Activated T-cell treated with anti-CD3 and anti-CD28 coated beads, Interleukin-2, amount 50 U/mL, for 48 hours (primary cell): ENCODE measurements at regions not wholly inside any gene's neighbourhood (a gene's known extent, or its start where the extent isn't known, plus 50 kb on each side); places are given as distances from the start of the nearest gene placed in this dataset.

Experiments used
- DNase-seq, 2 experiments: peaks; one replicate each; pipeline ENCODE4 v3.0.0-alpha.2; 2020

DNA sequence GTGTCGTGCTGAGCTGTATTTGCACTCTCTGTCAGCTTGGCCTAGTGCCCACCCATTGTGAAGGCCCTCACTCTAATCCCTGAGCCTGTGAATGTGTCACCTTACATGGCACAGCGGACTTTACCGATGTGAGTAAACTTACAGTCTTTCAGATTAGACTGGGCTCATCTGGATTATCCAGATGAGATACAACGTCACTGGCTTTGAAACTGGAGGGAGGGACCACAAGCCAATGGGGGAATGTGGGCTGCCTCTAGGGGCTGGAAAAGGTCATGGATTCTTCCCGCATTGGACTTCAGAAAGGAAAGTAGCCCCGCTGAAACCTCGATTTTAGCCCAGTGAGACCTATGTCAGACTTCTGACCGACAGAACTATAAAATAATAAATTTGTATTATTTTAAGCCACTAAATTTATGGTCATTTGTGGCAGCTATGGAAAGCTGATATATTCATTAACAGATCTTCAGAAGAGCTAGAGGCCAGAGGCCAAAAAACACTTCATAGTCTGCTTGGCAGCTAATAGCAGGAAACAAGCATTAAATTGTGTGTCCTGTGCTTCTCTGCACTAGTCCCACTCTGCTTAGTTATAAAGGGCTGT lies 139.0 kb upstream of the GAS1 start:
- no peak for DNase-seq

DNA sequence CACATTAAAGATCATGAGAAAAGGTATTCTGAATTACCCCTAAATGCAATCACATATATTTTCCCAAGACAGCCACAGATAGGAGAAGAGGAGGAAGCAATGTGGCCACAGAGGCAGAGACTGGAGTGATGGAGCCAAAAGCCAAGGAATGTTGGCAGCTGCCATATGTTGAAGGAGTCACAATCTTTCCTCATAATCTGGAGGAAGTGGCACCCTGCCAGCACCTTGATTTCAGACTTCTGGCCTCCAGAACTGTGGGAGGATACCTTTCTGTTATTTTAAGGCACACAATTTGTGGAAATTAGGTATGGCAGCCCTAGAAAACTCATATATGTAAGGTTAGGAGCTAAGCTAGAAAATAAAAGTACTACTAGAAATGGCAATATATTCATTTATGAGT lies 139.9 kb upstream of the GAS1 start:
- no peak for DNase-seq

DNA sequence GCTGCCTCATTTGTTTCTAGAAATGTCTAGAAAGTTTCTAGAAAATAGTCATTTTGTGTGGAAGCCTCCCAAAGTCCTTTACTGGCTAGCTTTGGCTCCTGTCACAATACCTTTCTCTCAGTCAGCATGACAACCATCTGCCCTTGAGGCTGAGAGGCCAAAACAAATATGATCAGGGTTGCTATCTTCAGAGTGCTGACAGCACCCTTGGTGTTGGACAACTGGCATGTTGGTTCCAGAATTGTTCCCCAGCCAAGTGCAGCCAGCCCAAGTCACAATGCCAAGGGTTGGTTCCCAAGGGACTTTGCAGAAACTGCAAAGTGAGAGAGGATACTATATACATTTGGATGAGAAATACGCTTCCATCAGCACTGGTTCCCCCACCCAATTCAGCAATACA lies 140.9 kb upstream of the GAS1 start:
- no peak for DNase-seq

DNA sequence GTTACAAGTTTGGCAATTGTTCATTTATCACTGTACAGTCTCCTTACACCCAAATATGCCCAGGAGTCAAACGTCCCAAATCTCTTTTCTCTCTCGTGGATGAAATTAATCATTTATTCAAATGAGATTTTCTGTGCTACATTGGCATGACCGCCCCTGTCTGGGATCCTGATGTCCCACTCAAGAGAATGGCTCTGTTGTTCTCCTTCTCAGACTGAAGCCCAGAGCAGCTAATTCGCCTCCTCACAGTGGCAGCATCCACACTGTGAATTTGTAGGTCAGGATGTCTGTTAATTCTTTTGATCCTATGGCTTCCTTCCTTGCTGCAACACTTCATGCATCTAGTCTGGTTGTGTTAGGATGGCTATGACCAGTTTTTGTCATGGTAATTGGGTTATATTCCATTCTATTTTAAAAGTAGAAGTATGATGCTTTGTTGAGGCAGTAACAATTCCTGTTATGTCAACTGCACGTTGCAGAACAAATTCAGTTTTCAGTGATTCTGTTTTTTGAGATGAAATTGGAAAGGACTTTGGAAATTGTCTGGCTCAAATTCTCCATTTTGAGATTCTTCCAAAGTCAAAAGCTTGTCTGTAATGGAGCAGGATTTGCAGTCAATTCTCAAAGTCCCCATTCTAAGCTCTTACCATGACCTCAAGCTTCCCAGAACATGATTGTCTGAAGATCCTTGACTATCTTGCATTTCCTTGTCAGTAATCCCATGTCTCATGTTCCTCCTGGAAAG lies 141.5 kb upstream of the GAS1 start:
- no peak for DNase-seq

DNA sequence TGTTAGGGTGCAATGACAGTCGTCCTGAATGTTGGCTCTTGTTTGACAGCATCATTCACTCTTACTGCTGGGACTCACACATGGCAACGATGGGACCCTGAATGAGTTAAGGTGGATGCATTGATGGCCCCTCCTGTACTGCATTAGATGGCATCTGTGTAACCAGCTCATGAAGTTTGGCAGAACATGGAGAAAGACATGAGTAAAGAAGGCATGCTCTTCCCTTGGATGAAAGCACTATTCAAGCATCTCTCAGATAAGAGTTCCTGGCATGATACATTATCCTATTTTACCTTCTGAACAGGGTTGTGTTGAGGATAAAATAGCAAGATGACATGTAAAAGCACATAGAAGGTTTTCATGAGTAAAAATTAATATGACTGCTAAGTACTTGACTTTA lies 142.2 kb upstream of the GAS1 start:
- no peak for DNase-seq

DNA sequence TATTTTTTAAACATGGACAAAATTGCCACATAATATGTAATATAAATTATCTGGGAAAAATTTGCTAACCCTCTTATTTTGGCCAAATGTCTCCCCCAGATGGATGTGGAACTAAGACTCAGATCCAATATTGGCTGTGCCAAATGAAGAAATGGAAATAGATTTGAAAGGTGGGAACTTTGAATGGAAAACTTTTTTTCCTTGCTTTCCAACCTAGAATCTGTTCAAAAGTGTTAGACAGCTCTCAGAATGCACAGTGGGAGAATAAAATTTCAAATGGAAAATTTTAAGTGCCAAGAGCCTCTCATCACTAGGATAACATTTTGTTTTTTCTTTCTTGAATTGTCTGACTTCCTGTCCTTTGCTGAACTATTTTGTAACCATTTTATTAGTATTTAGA lies 142.6 kb upstream of the GAS1 start:
- no peak for DNase-seq

DNA sequence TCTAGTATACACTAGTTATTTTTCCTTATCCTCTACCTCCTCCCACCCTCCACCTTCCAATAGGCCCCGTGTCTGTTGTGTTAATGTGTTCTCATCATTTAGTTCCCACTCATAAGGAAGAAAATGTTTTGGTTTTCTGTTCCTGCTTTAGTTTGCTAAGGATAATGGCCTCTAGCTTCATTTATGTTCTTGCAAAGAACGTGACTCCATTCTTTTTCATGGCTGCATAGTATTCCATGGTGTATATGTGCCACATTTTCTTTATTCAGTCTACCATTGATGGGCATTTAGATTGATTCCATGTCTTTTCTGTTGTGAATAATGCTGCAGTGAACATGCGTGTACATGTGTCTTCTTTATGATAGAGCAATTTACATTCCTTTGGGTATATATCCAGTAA lies 146.5 kb upstream of the GAS1 start:
- DNase-seq = no peak

DNA sequence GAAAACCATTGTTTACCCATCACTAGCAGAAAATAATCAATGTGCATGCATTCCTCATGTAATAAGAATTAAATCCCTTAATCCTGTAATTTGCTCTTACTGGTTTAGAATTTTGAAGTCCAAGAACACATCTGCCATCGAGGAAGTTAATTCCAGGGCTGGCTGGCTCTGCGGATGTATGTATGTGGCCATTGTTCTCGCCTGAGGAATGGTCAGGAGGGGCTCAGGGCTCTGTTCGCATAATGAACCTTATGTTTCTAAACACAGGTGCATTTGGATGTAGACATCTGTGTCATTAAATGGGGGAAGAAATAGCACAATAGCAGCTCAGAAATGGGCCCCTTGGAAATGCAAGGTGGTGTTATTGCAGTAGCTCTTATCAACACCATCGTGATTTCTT lies 148.6 kb upstream of the GAS1 start:
- DNase-seq = no peak

DNA sequence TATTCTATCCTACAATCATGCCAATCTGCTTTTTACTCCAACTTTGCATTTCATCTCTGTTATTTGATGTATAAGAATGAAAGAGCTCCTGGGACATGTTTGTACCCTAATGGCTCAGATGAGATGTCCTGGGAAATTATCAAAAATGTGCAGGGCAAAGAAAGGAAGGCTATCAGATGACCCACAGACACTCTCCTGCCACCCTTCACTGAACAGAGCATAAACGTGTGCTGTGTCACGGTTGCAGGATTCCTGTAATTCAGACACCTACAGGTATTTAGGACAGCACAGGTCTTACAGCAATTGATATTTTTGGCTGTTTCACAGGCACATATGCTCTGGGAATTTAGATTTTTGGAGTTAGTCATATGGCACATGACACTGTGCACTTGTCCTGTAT lies 149.2 kb upstream of the GAS1 start:
- DNase-seq = no peak

DNA sequence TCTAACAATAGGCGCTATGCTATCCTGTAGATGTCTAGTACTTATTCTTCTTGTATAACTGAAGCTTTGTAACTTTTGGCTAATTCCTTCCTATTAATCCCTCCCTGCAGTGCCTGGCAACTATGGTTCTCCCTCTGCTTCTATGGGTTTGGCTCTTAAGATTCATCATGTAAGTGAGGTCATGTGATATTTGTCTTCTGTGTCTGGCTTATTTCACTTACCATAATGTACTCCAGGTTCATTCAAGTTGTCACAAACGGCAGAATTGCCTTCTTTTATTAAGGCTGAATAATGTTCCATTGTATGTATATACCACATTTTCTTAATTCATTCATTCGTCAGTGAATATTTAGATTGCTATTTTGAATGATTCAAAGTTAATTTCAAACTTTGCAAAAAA lies 149.9 kb upstream of the GAS1 start:
- DNase-seq = no peak

DNA sequence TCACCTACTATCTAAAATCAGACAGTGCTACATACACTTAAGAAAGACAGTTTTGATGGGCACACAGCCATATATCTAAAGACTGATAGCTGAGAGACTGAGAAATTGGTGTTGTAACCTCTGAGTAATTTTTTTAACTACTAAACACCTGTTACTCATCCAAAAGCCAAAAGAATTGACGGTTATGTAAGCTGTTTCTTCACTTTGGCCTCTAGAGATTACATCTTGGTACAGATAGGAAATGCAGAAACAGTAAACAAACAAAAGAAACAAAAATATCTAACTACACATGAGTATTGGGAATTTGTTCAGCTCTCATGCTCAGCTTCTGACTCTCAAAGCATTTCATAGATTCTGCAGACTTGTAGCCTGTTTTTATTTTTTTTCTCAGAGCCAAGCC lies 152.1 kb upstream of the GAS1 start:
- DNase-seq = no peak

DNA sequence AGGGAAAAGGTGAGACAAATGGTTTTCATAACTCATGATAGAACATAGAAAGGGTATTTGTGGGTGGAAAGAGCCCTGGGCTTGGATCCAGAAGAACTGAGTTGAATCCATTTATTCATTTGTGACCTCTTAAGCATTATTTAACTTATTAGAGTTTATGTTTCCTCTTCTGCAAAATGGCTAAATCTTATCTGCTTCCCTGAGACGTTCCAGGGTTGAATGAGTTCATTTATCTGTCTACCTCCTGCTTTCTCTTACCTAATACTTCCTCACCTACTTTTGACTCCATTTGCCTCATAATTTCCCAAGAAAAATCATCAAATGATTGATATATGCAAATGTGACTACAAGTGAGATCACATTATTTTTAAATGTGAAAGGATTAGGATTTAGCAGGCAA lies 152.7 kb upstream of the GAS1 start:
- DNase-seq = no peak

DNA sequence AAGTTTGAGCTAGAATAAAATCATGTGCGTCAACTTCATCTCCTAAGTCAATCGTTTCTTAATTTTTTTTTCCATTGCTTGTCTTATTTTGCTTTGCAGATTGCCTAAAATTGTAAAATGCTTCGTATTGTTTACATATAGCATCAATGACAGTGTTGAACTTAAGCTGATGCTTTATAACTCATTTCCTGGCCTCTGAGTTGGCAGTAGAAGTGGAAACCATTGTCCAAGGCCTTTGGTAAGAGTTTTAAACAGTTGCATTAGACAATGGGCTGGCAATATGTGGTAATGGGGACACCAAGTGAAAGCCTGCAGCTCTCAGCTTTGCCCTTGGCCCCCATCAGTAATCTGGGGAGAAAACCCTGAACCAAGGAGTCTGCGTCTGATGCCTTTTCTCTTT lies 154.8 kb upstream of the GAS1 start:
- DNase-seq = no peak

DNA sequence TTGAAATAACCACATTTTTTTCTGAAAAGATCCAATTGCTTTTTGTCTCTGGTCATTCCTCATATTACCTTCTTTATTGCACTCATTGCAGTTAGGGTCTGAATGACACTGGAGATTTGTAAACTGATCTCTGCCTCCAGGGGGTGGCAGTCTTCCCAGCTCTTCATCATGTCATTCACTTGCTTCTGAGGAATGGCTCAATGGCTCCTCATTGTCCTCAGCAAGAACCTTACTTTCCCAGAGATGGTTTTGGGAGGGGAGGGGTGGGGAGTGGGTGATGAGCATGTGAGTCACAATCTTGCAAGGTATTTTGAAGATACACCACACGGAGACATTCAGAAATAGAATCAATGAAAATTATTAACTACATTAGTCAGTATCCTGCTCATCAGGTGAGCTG lies 159.8 kb upstream of the GAS1 start:
- no peak for DNase-seq

DNA sequence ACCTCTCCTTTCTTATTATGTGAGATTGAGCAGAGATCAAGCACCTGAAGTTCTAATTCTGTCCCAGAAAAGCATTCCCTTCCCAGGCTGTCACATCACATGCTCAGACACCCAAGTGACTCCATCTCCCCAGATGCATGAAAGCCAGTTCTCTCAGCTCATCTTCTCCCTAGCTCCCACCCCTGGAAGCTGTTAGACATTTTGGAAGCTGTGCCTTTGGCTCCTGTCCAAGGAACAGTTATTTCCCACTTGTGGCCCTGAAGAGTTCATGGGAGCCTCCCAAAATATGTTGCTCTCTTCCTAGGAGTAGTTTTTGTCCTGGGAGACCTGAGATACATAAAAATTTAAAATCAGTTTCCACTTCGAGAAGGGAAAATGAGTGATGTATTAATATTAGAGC lies 161.4 kb upstream of the GAS1 start:
- no peak for DNase-seq

DNA sequence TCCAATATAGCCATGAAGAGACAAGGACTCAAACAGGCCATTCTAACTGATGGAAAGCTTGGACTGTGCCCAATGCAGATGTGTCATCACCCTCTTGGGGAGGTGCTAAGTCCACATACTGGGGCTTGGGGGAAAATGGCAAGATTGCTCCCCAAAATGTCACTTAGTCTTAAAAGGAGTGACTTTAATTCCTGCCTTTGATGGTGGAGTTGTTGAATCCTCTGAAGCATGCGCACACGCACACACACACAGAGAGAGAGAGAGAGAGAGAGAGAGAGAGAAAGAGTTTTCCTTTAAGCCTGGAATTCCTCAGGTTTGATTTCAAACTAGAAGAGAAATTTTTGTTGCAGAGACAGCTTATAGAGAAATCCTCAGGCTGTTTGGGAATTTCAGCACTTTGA lies 161.9 kb upstream of the GAS1 start:
- no peak for DNase-seq

DNA sequence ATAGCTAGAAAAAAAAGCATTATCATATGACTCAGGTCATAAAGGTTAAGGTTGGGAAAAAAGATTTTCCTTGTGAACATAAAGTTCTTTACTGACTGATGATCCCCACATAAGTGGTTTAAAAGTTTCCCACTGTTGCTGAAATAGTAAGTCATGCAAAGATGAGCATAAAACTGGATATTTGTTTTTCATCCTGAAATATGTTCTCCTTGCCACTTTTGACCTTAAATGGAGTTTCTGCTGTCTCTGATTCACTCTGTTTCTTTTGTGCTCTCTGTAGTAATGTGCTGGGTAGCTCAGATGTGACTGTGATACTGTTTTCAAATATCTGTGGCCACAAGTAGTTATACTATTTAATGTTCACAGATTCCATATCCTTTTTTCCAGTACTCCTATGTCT lies 162.5 kb upstream of the GAS1 start:
- no peak for DNase-seq

DNA sequence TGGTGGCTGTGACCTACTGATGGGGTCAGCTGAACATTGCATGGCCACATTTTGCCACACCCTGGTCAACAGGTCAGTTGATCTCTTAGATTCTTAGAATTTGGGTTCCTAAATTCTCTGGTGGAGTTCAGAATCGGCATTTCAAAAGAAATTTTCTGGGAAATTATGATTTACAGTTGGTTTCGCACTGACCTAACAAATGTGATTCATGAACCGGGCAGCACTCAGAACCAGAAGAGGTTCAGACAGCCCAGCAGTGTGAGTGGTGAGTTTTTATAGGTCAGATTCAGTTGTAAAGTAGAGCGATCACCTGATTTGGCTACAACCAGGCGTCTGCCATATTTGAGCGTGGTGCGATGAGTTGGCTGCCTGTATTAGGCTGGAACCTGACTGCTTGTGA lies 163.7 kb upstream of the GAS1 start:
- DNase-seq = no peak

DNA sequence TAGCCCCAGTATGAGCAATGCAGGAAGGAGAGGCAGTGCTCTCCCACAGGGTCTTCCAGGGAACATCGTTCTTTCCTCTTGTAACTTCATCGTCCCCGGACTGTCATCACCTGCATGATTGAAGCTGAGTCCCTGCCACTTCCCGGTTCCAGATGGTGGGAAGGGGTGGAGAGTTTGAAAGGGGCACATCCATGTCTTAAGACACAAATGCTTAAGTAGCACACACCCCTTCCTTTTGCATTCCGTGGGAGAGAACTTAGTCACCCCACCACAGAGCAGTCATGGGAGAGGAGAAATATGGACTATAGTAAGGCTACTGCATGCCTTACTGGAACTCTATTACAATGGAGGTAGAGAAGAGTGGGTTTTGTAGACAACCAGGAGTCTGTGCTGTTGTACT lies 165.3 kb upstream of the GAS1 start:
- DNase-seq = no peak

DNA sequence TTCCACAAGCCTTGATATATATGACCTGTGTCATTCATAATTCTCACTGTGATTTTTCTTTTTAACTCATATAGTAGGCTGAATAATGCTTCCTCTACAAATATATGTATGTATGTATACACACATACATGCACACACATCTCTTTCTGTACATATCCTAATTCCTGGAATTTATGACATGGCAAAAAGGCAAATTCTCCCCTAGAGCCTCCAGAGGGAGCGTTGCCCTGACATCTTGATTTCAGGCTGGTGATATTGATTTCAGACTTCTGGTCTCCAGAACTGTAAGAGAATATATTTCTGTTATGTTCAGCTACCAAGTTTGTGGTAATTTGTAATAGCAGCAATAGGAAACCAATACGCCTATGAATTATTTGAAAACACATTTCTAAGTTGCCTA lies 166.6 kb upstream of the GAS1 start:
- DNase-seq = no peak

DNA sequence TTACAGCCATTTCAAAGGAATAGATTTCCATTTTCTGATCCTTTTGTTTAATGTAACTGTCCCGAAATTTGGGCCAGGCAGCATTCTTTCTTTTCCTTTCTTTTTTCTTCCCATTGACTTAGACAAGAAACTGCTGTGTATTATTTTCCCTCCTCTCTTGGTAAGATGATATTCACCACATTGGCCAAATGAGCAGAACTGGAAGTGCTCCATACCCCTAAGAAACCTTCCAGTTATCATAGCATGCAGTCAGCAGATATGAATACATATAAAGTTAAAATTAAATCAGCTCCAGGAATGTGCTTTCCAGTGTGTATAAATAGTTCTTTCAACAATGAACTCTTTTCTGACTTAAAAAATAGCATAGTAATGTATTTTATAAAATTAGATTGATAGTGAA lies 168.5 kb upstream of the GAS1 start:
- DNase-seq = no peak

DNA sequence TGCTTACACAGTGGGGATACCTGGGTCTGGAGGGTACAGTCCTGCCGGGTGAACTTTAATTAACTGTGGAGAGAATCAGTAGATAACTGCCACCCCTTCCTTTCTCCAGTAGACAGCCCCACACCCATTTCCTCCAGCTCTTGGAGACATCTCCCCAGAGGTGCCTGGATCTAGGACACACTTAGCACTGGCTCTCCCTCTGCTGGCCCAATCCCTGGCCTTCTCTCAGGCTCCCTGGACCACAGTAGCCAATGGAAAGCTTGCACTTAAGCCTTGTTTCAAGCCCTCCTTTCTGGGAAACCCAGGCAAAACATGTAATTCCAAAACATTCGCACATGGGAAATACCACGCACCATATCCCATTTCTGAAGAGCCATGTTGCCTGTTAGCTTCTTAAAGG lies 169.2 kb upstream of the GAS1 start:
- DNase-seq = no peak

DNA sequence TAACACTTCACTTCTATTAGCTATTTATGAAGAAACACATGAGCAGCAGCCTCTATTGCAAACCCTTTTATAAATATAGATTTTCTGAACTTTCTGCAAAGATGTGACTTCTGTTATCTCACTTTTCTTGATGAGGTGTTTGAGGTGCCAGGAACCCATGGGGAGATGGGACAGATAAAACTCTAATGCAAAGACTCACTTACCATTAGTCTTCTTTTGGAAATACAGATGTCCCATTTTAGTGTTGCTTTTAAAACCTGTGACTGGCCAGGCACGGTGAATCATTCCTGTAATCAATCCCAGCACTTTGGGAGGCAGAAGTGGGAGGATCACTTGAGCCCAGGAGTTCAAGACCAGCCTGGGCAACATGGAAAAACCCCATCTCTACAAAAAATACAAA lies 171.3 kb upstream of the GAS1 start:
- no peak for DNase-seq

DNA sequence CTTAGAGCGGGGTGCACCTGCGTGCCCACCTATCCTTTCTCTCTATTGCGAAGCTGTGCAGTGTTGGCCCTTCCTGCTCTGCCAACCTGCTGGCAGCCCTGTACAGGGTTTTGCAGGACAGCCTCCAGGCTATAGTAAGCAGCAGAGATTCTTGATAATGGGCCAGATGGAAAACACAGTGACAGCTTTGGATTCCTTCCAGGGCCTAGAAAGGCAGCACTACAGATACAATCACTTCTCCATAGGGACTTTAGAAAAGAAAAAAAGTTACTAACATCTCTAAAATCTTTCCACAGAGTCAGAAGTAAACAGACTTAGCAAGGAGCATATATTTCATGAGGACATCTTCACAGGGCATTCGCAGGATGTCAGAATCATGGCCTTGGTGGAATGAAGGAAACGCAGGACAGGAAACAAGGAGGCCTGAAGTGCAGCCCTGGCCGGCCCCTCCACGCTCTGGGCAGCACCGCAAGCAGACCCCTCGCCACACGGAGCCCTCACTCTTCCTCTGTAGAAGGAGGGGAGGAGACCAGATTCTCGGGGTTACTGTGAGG lies 172.1 kb upstream of the GAS1 start:
- DNase-seq = no peak

DNA sequence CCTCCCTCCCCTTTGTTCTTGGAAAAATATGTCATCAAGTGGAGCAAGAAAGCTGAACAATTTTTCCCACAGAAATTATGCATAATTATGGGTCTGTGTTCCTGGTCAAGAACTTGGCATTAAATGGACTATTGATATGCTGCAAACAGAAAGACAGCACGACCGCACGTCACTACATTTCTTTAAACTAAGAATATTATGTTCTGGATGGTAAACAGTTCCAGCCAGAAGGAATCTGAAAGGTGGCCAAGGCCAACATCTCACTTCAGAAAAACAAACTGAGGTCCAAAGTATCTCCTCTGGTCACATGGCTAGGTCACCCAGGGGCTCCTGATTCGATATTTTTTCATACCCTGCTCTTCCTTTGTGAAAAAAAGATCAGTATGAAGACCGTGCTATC lies 173.3 kb upstream of the GAS1 start:
- no peak for DNase-seq
